HCT116 (cell line): ENCODE measurements at regions not wholly inside any gene's neighbourhood (a gene's known extent, or its start where the extent isn't known, plus 50 kb on each side); places are given as distances from the start of the nearest gene placed in this dataset.

Experiments used
- ATAC-seq: fragments of 200-7000 bp; cut with Tn5 transposase; 2 replicates; pipeline ENCODE4 v1.9.1; 2020; ENCODE audit warnings: mild to moderate bottlenecking, moderate library complexity
- BruUV-seq: library from RNA; stranded (reverse); fragments of 400-500 nt; replicated peaks from 2 replicates; lab custom pipeline; 2021; lab: Mats Ljungman, UMichigan
- CTCF ChIA-PET: fragments of 300-600 bp; sonication (Branson Sonifier 250); formaldehyde crosslinking; loops from one replicate; lab custom pipeline; 2021; ENCODE audit warnings: antibody characterized with exemption; lab: Charles Lee
- POLR2A ChIA-PET: fragments of 300-600, 350-600 bp; sonication (Branson Sonifier 250); formaldehyde crosslinking; loops from one replicate; lab custom pipeline; 2021; ENCODE audit warnings: antibody characterized with exemption; lab: Charles Lee
- RAD21 ChIA-PET, 2 experiments: fragments of 300-600 bp; sonication (Branson Sonifier 250); formaldehyde crosslinking; loops; one replicate each; lab custom pipeline; 2023; ENCODE audit warnings: low total read pairs in 2 of 2; ENCODE audit not compliant: uncharacterized antibody in 2 of 2, unreplicated experiment in 2 of 2, low non-redundant PET in 1 of 2; lab: Charles Lee
- DNase-seq: peaks from one replicate; pipeline ENCODE4 v3.0.0-alpha.2; 2010; ENCODE audit warnings: low read depth, low spot score
- H2AFZ ChIP-seq: fragments of 200-600 bp; shearing (Covaris generic), sonication (generic); 2 replicates; pipeline ENCODE4 v1.6.1; 2017; ENCODE audit warnings: low read depth, mixed run types, mixed read lengths, antibody characterized with exemption, low read length; ENCODE audit not compliant: poor library complexity, severe bottlenecking
- H3K27ac ChIP-seq: 2 replicates; pipeline ENCODE4 v1.5.1; 2012; ENCODE audit warnings: low read depth, low read length
- H3K27me3 ChIP-seq: fragments of 200-600 bp; sonication (generic); 2 replicates; pipeline ENCODE4 v1.6.1; 2016; ENCODE audit warnings: mixed run types, low read length, mixed read lengths; ENCODE audit not compliant: insufficient read depth
- H3K36me3 ChIP-seq, 2 experiments: fragments of 200-500 bp in 1 of 2; fragments of 200-600 bp in 1 of 2; sonication (Bioruptor generic) in 1 of 2; sonication (generic) in 1 of 2; 2 replicates each; pipeline versions ENCODE4 v1.5.1 to v1.6.1; 2014 to 2016; ENCODE audit warnings: low read length in 2 of 2, inconsistent platforms in 1 of 2, mixed read lengths in 1 of 2, mixed run types in 1 of 2; ENCODE audit not compliant: insufficient read depth in 2 of 2, control insufficient read depth in 1 of 2
- H3K4me1 ChIP-seq, 2 experiments: fragments of 200-600 bp in 1 of 2; sonication (generic) in 1 of 2; 2 replicates each; pipeline versions ENCODE4 v1.5.1 to v1.6.1; 2012 to 2017; ENCODE audit warnings: low read length in 2 of 2, inconsistent platforms in 1 of 2, mild to moderate bottlenecking in 1 of 2, mixed read lengths in 1 of 2, mixed run types in 1 of 2, moderate library complexity in 1 of 2; ENCODE audit not compliant: insufficient read depth in 2 of 2, control insufficient read depth in 1 of 2
- H3K4me2 ChIP-seq: fragments of 200-600 bp; sonication (generic); 2 replicates; pipeline ENCODE4 v1.6.1; 2017; ENCODE audit warnings: mixed run types, low read length, mixed read lengths
- H3K4me3 ChIP-seq, 2 experiments: fragments of 200-600 bp in 1 of 2; sonication (generic) in 1 of 2; replicated peaks in 1 of 2; 2 replicates each; pipeline ENCODE4 v1.5.1; 2011 to 2016; ENCODE audit warnings: low read length in 2 of 2, control low read depth in 1 of 2, low read depth in 1 of 2, mild to moderate bottlenecking in 1 of 2, mixed read lengths in 1 of 2, mixed run types in 1 of 2
- H3K79me2 ChIP-seq: fragments of 200-600 bp; sonication (generic); 2 replicates; pipeline ENCODE4 v1.6.1; 2017; ENCODE audit warnings: mild to moderate bottlenecking, mixed run types, low read length, moderate library complexity, mixed read lengths; ENCODE audit not compliant: insufficient read depth
- H3K9ac ChIP-seq: fragments of 200-600 bp; sonication (generic); 2 replicates; pipeline ENCODE4 v1.6.1; 2016; ENCODE audit warnings: low read length, mixed read lengths
- H3K9me2 ChIP-seq: fragments of 200-600 bp; sonication (generic), shearing (Covaris generic); 2 replicates; pipeline ENCODE4 v1.6.1; 2017; ENCODE audit warnings: mixed run types, mild to moderate bottlenecking, moderate library complexity; ENCODE audit not compliant: insufficient read depth
- H3K9me3 ChIP-seq, 2 experiments: fragments of 200-500 bp in 1 of 2; fragments of 200-600 bp in 1 of 2; sonication (Bioruptor generic) in 1 of 2; sonication (generic) in 1 of 2; 2 replicates each; pipeline ENCODE4 v1.6.1; 2014 to 2017; ENCODE audit warnings: low read length in 2 of 2, mixed read lengths in 2 of 2, inconsistent platforms in 1 of 2, low read depth in 1 of 2, mild to moderate bottlenecking in 1 of 2, mixed run types in 1 of 2, moderate library complexity in 1 of 2; ENCODE audit not compliant: control insufficient read depth in 1 of 2, insufficient read depth in 1 of 2
- H4K20me1 ChIP-seq: fragments of 200-600 bp; sonication (generic), shearing (Covaris generic); 2 replicates; pipeline ENCODE4 v1.6.1; 2017; ENCODE audit warnings: mixed run types, mild to moderate bottlenecking, moderate library complexity; ENCODE audit not compliant: insufficient read depth
- EGR1 ChIP-seq: IDR thresholded peaks from 2 replicates; pipeline ENCODE4 v1.6.1; 2012; ENCODE audit warnings: low read depth
- ELF1 ChIP-seq: IDR thresholded peaks from 2 replicates; pipeline ENCODE4 v1.6.1; 2012; ENCODE audit warnings: low read depth, borderline replicate concordance
- POLR2AphosphoS5 ChIP-seq: IDR thresholded peaks from 2 replicates; pipeline ENCODE4 v1.6.1; 2011; ENCODE audit warnings: mild to moderate bottlenecking, low read depth, low read length, moderate library complexity
- SIN3A ChIP-seq: IDR thresholded peaks from 2 replicates; pipeline ENCODE4 v1.6.1; 2012; ENCODE audit warnings: low read depth
- SRF ChIP-seq: IDR thresholded peaks from 2 replicates; pipeline ENCODE4 v1.6.1; 2012; ENCODE audit warnings: low read depth
- ZNF274 ChIP-seq: fragments of 200-500 bp; sonication (Bioruptor generic); IDR thresholded peaks from 2 replicates; pipeline ENCODE4 v1.6.1; 2014; ENCODE audit warnings: mild to moderate bottlenecking, low read depth, low read length, inconsistent platforms
- intact Hi-C: fragments of 100-400 bp; cut with micrococcal nuclease; formaldehyde crosslinking; loops from 2 replicates; pipeline ENCODE4 v1.10.0; 2022
- TF ChIP-seq, protein P1 (sequence below): IDR thresholded peaks from 2 replicates; pipeline ENCODE4 v1.6.1; 2012; ENCODE audit warnings: low read depth
- TF ChIP-seq, protein P2 (sequence below): IDR thresholded peaks from 2 replicates; pipeline ENCODE4 v1.6.1; 2012

DNA sequence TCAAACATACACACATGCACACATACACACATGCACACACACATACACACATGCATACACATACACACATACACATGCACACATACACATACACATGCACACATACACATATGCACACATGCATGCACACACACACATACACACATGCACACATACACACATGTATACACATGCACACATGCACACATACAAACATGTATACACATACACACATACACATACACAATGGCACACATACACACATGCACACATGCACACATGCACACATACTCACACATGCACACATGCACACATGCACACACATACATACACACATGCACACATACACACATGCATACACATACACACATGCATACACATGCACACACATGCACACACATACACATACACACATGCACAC, 137.2 kb downstream of the ACKR3 start (continued):
- no peak for TF ChIP-seq ZNF274
- TF ChIP-seq POLR2AphosphoS5, result no peak
- TF ChIP-seq, all 23 proteins: peak for 0

DNA sequence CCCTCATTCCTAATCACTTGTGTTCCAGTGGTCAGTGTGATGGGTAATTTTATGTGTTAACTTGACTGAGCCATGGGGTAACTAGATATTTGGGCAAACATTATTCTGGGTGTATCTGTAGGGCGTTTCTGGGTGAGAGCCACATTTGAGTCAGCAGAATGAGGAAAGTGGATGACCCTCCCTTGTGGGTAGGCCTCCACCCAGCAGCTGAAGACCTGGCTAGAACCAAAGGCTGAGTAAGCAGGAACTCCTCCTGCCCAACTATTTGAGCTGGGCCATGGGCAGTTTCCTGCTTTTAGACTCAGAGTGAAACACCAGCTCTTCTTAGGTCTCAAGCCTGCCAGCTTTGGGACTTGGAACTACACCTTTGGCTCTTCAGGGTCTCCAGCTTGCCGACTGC, 141.8 kb downstream of the ACKR3 start:
- no peaks in the 10 kb centered on the region for H3K9me2 ChIP-seq
- H3K9ac ChIP-seq, result no peak overlapping the region
- H3K79me2 ChIP-seq, result no peaks in the 10 kb centered on the region
- no peak overlapping the region for H3K4me3 ChIP-seq
- no peaks in the 10 kb centered on the region for H3K36me3 ChIP-seq
- no peak overlapping the region for H2AFZ ChIP-seq
- ATAC-seq (no peak), DNase-seq (no peak)
- ChIA-PET CTCF (no interaction called here), POLR2A (no interaction called here), RAD21 (no interaction called here)
- H3K27ac ChIP-seq, result no peak overlapping the region
- H3K27me3 ChIP-seq, result no peaks in the 10 kb centered on the region
- intact Hi-C loops, result no loop called here
- no peaks in the 10 kb centered on the region for H4K20me1 ChIP-seq
- TF ChIP-seq ZNF274 (no peak), POLR2AphosphoS5 (no peak), ELF1 (no peak), SRF (no peak), SIN3A (no peak), EGR1 (no peak)
- TF ChIP-seq, protein P1, sequence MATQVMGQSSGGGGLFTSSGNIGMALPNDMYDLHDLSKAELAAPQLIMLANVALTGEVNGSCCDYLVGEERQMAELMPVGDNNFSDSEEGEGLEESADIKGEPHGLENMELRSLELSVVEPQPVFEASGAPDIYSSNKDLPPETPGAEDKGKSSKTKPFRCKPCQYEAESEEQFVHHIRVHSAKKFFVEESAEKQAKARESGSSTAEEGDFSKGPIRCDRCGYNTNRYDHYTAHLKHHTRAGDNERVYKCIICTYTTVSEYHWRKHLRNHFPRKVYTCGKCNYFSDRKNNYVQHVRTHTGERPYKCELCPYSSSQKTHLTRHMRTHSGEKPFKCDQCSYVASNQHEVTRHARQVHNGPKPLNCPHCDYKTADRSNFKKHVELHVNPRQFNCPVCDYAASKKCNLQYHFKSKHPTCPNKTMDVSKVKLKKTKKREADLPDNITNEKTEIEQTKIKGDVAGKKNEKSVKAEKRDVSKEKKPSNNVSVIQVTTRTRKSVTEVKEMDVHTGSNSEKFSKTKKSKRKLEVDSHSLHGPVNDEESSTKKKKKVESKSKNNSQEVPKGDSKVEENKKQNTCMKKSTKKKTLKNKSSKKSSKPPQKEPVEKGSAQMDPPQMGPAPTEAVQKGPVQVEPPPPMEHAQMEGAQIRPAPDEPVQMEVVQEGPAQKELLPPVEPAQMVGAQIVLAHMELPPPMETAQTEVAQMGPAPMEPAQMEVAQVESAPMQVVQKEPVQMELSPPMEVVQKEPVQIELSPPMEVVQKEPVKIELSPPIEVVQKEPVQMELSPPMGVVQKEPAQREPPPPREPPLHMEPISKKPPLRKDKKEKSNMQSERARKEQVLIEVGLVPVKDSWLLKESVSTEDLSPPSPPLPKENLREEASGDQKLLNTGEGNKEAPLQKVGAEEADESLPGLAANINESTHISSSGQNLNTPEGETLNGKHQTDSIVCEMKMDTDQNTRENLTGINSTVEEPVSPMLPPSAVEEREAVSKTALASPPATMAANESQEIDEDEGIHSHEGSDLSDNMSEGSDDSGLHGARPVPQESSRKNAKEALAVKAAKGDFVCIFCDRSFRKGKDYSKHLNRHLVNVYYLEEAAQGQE, result no peak
- TF ChIP-seq, protein P2, sequence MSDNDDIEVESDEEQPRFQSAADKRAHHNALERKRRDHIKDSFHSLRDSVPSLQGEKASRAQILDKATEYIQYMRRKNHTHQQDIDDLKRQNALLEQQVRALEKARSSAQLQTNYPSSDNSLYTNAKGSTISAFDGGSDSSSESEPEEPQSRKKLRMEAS, result no peak
- no TSS peak for BruUV-seq
- H3K4me1 ChIP-seq, result no peaks in the 10 kb centered on the region
- no peak overlapping the region for H3K4me2 ChIP-seq
- H3K9me3 ChIP-seq, result no peaks in the 10 kb centered on the region
